NB4 (cell line): ENCODE measurements at regions not wholly inside any gene's neighbourhood (a gene's known extent, or its start where the extent isn't known, plus 50 kb on each side); places are given as distances from the start of the nearest gene placed in this dataset.
A peak's percentile ranks its signal among the peaks of the same experiment; 100 is the strongest.

Experiments
- CTCF ChIP-seq: IDR thresholded peaks from one replicate; pipeline ENCODE4 v1.5.1; 2012; ENCODE audit warnings: low read depth, low read length
- MAX ChIP-seq: IDR thresholded peaks from 2 replicates; pipeline ENCODE4 v1.6.1; 2011; ENCODE audit warnings: low read depth, low read length
- MYC ChIP-seq: IDR thresholded peaks from 2 replicates; pipeline ENCODE4 v1.6.1; 2011; ENCODE audit warnings: low read depth, low read length
- POLR2A ChIP-seq: IDR thresholded peaks from 2 replicates; pipeline ENCODE4 v1.6.1; 2011; ENCODE audit warnings: mild to moderate bottlenecking; ENCODE audit not compliant: insufficient read length; ENCODE audit errors: extremely low read depth

- TF ChIP-seq CTCF (peak; percentile 68), POLR2A (no peak), MYC (no peak), MAX (no peak)
These were observed 50.6 kb upstream of the UQCRFS1 start for GRCh38 chr19:29263305-29264135.
